BLaER1 (cell line): ENCODE measurements at regions not wholly inside any gene's neighbourhood (a gene's known extent, or its start where the extent isn't known, plus 50 kb on each side); places are given as distances from the start of the nearest gene placed in this dataset.

Experiments
- H3K27ac ChIP-seq: shearing (Covaris generic); formaldehyde crosslinking; 2 replicates; pipeline ENCODE4 v1.8.1; 2022
- H3K27me3 ChIP-seq: shearing (Covaris generic); formaldehyde crosslinking; 2 replicates; pipeline ENCODE4 v1.8.1; 2022
- H3K36me3 ChIP-seq: shearing (Covaris generic); formaldehyde crosslinking; 2 replicates; pipeline ENCODE4 v1.8.1; 2022
- H3K4me1 ChIP-seq: shearing (Covaris generic); formaldehyde crosslinking; 2 replicates; pipeline ENCODE4 v1.8.1; 2022
- H3K4me2 ChIP-seq: shearing (Covaris generic); formaldehyde crosslinking; 2 replicates; pipeline ENCODE4 v1.8.1; 2022
- H3K4me3 ChIP-seq: shearing (Covaris generic); formaldehyde crosslinking; 2 replicates; pipeline ENCODE4 v1.8.1; 2022
- H3K9ac ChIP-seq: shearing (Covaris generic); formaldehyde crosslinking; 2 replicates; pipeline ENCODE4 v1.8.1; 2022
- H3K9me3 ChIP-seq: shearing (Covaris generic); formaldehyde crosslinking; 2 replicates; pipeline ENCODE4 v1.8.1; 2022
- H4K20me1 ChIP-seq: shearing (Covaris generic); formaldehyde crosslinking; 2 replicates; pipeline ENCODE4 v1.8.1; 2022
- Cebpa-rat ChIP-seq: shearing (Covaris generic); IDR thresholded peaks from 2 replicates; pipeline ENCODE4 v1.8.1; 2022

- H3K4me3 ChIP-seq: no peak overlapping the region
- no peak overlapping the region for H3K9ac ChIP-seq
- no peak overlapping the region for H3K4me2 ChIP-seq
- no peaks in the 10 kb centered on the region for H4K20me1 ChIP-seq
- no peaks in the 10 kb centered on the region for H3K4me1 ChIP-seq
- H3K27me3 ChIP-seq: no peaks in the 10 kb centered on the region
- no peaks in the 10 kb centered on the region for H3K36me3 ChIP-seq
- peaks cover 11% of the 10 kb centered on the region for H3K9me3 ChIP-seq
- H3K27ac ChIP-seq: no peak overlapping the region
- TF ChIP-seq Cebpa-rat: no peak
Observed at GRCh38 chr12:60271816-60272215, 676.0 kb downstream of the SLC16A7 start.

- no peaks in the 10 kb centered on the region for H4K20me1 ChIP-seq
- H3K4me2 ChIP-seq: no peak overlapping the region
- no peak overlapping the region for H3K9ac ChIP-seq
- no peaks in the 10 kb centered on the region for H3K36me3 ChIP-seq
- no peak for TF ChIP-seq Cebpa-rat
- no peaks in the 10 kb centered on the region for H3K27me3 ChIP-seq
- peaks cover 18% of the 10 kb centered on the region for H3K9me3 ChIP-seq
- no peak overlapping the region for H3K4me3 ChIP-seq
- no peaks in the 10 kb centered on the region for H3K4me1 ChIP-seq
- H3K27ac ChIP-seq: no peak overlapping the region
Observed at GRCh38 chr12:60278209-60278608, 682.4 kb downstream of the SLC16A7 start.

GRCh38 chr12:60279221-60279620 lies 683.4 kb downstream of the SLC16A7 start:
- no peak for TF ChIP-seq Cebpa-rat
- no peak overlapping the region for H3K4me3 ChIP-seq
- no peak overlapping the region for H3K4me2 ChIP-seq
- no peak overlapping the region for H3K27ac ChIP-seq
- H3K27me3 ChIP-seq: no peaks in the 10 kb centered on the region
- peaks cover 18% of the 10 kb centered on the region for H3K9me3 ChIP-seq
- no peak overlapping the region for H3K9ac ChIP-seq
- H3K4me1 ChIP-seq: no peaks in the 10 kb centered on the region
- H4K20me1 ChIP-seq: no peaks in the 10 kb centered on the region
- H3K36me3 ChIP-seq: no peaks in the 10 kb centered on the region

GRCh38 chr12:60281522-60281921 lies 685.7 kb downstream of the SLC16A7 start:
- no peaks in the 10 kb centered on the region for H3K4me1 ChIP-seq
- H3K4me2 ChIP-seq: no peak overlapping the region
- no peak for TF ChIP-seq Cebpa-rat
- H3K36me3 ChIP-seq: no peaks in the 10 kb centered on the region
- no peaks in the 10 kb centered on the region for H4K20me1 ChIP-seq
- H3K9me3 ChIP-seq: peaks cover 18% of the 10 kb centered on the region
- H3K27me3 ChIP-seq: no peaks in the 10 kb centered on the region
- H3K9ac ChIP-seq: no peak overlapping the region
- no peak overlapping the region for H3K27ac ChIP-seq
- H3K4me3 ChIP-seq: no peak overlapping the region

- no peak overlapping the region for H3K9ac ChIP-seq
- no peaks in the 10 kb centered on the region for H3K4me1 ChIP-seq
- TF ChIP-seq Cebpa-rat: no peak
- no peaks in the 10 kb centered on the region for H4K20me1 ChIP-seq
- H3K4me2 ChIP-seq: no peak overlapping the region
- H3K36me3 ChIP-seq: no peaks in the 10 kb centered on the region
- peaks cover 24% of the 10 kb centered on the region for H3K9me3 ChIP-seq
- no peaks in the 10 kb centered on the region for H3K27me3 ChIP-seq
- H3K27ac ChIP-seq: no peak overlapping the region
- no peak overlapping the region for H3K4me3 ChIP-seq
Observed at GRCh38 chr12:60290532-60290931, 694.7 kb downstream of the SLC16A7 start.

GRCh38 chr12:60308366-60308991 lies 712.6 kb downstream of the SLC16A7 start:
- TF ChIP-seq Cebpa-rat: no peak

GRCh38 chr12:60311940-60312339 lies 716.1 kb downstream of the SLC16A7 start:
- Histone ChIP-seq H3K4me1 (no peaks in the 10 kb centered on the region), H3K27me3 (no peaks in the 10 kb centered on the region), H3K4me2 (no peak overlapping the region), H3K9me3 (no peaks in the 10 kb centered on the region), H3K4me3 (no peak overlapping the region), H3K27ac (no peak overlapping the region), H3K36me3 (no peaks in the 10 kb centered on the region), H3K9ac (no peak overlapping the region), H4K20me1 (no peaks in the 10 kb centered on the region)
- no peak for TF ChIP-seq Cebpa-rat

More at GRCh38 chr12:60308366-60308991, 712.6 kb downstream of the SLC16A7 start:
- Histone ChIP-seq H3K4me2 (no peak overlapping the region), H3K27ac (no peak overlapping the region), H3K9me3 (no peaks in the 10 kb centered on the region), H3K36me3 (no peaks in the 10 kb centered on the region), H3K27me3 (no peaks in the 10 kb centered on the region), H4K20me1 (no peaks in the 10 kb centered on the region), H3K4me1 (no peaks in the 10 kb centered on the region), H3K4me3 (no peak overlapping the region), H3K9ac (no peak overlapping the region)

- H3K9me3 ChIP-seq: no peaks in the 10 kb centered on the region
- no peak for TF ChIP-seq Cebpa-rat
- no peak overlapping the region for H3K27ac ChIP-seq
- no peaks in the 10 kb centered on the region for H3K4me1 ChIP-seq
- H3K9ac ChIP-seq: no peak overlapping the region
- H3K36me3 ChIP-seq: no peaks in the 10 kb centered on the region
- H3K4me2 ChIP-seq: no peak overlapping the region
- H3K4me3 ChIP-seq: no peak overlapping the region
- H4K20me1 ChIP-seq: no peaks in the 10 kb centered on the region
- H3K27me3 ChIP-seq: no peaks in the 10 kb centered on the region
Observed at GRCh38 chr12:60317361-60317760, 721.5 kb downstream of the SLC16A7 start.

GRCh38 chr12:60324746-60325145 lies 728.9 kb downstream of the SLC16A7 start:
- no peak overlapping the region for H3K4me2 ChIP-seq
- H3K4me1 ChIP-seq: no peaks in the 10 kb centered on the region
- no peaks in the 10 kb centered on the region for H4K20me1 ChIP-seq
- TF ChIP-seq Cebpa-rat: no peak
- H3K9me3 ChIP-seq: no peaks in the 10 kb centered on the region
- no peaks in the 10 kb centered on the region for H3K36me3 ChIP-seq
- H3K27me3 ChIP-seq: no peaks in the 10 kb centered on the region
- H3K4me3 ChIP-seq: no peak overlapping the region
- no peak overlapping the region for H3K9ac ChIP-seq
- no peak overlapping the region for H3K27ac ChIP-seq

- no peak overlapping the region for H3K4me2 ChIP-seq
- H3K9ac ChIP-seq: no peak overlapping the region
- H3K4me3 ChIP-seq: no peak overlapping the region
- H3K27ac ChIP-seq: no peak overlapping the region
- no peaks in the 10 kb centered on the region for H3K36me3 ChIP-seq
- H4K20me1 ChIP-seq: no peaks in the 10 kb centered on the region
- no peak for TF ChIP-seq Cebpa-rat
- H3K9me3 ChIP-seq: no peaks in the 10 kb centered on the region
- no peaks in the 10 kb centered on the region for H3K4me1 ChIP-seq
- no peaks in the 10 kb centered on the region for H3K27me3 ChIP-seq
Observed at GRCh38 chr12:60333461-60333860, 737.6 kb downstream of the SLC16A7 start.

GRCh38 chr12:60335745-60336144 lies 739.9 kb downstream of the SLC16A7 start:
- Histone ChIP-seq H3K9me3 (no peaks in the 10 kb centered on the region), H3K27me3 (no peaks in the 10 kb centered on the region), H3K9ac (no peak overlapping the region), H3K36me3 (no peaks in the 10 kb centered on the region), H3K4me3 (no peak overlapping the region), H3K4me2 (no peak overlapping the region), H3K4me1 (no peaks in the 10 kb centered on the region), H3K27ac (no peak overlapping the region), H4K20me1 (no peaks in the 10 kb centered on the region)
- TF ChIP-seq Cebpa-rat: no peak
